CD14-positive monocyte (primary cell): ENCODE measurements at regions not wholly inside any gene's neighbourhood (a gene's known extent, or its start where the extent isn't known, plus 50 kb on each side); places are given as distances from the start of the nearest gene placed in this dataset.
A peak's percentile ranks its signal among the peaks of the same experiment; 100 is the strongest.

Source experiments
- DNase-seq, 3 donors: peaks; one replicate each; pipeline ENCODE4 v3.0.0-alpha.2; 2011 to 2022
- H2AFZ ChIP-seq: 2 replicates; pipeline ENCODE4 v1.6.0; 2012; ENCODE audit warnings: mild to moderate bottlenecking, low read depth, low read length, inconsistent platforms; ENCODE audit not compliant: insufficient read depth, poor library complexity, severe bottlenecking
- H3K27ac ChIP-seq, 2 donors: 1 replicate in 1 of 2; 2 replicates in 1 of 2; pipeline ENCODE4 v1.5.1; 2012 to 2013; ENCODE audit warnings: low read length in 2 of 2, control low read depth in 1 of 2, inconsistent platforms in 1 of 2, low read depth in 1 of 2, mild to moderate bottlenecking in 1 of 2
- H3K27me3 ChIP-seq, 2 donors: one replicate each; pipeline versions ENCODE4 v1.6.0 to v1.6.1; 2011 to 2013; ENCODE audit warnings: low read length in 2 of 2; ENCODE audit not compliant: control insufficient read depth in 2 of 2, insufficient read depth in 2 of 2
- H3K36me3 ChIP-seq, 2 donors: replicated peaks in 1 of 2; 1 replicate in 1 of 2; 2 replicates in 1 of 2; pipeline versions ENCODE4 v1.5.1 to v1.6.1; 2012 to 2013; ENCODE audit warnings: low read length in 2 of 2, control low read depth in 1 of 2, inconsistent platforms in 1 of 2, mild to moderate bottlenecking in 1 of 2; ENCODE audit not compliant: insufficient read depth in 2 of 2, control insufficient read depth in 1 of 2
- H3K4me1 ChIP-seq, 2 donors: 1 replicate in 1 of 2; 2 replicates in 1 of 2; pipeline versions ENCODE4 v1.5.1 to v1.6.1; 2012 to 2013; ENCODE audit warnings: low read length in 2 of 2, control low read depth in 1 of 2, inconsistent platforms in 1 of 2, mild to moderate bottlenecking in 1 of 2, moderate library complexity in 1 of 2; ENCODE audit not compliant: insufficient read depth in 2 of 2, control insufficient read depth in 1 of 2
- H3K4me2 ChIP-seq: replicated peaks from 2 replicates; pipeline ENCODE3; 2012; ENCODE audit warnings: low read length, moderate library complexity, mild to moderate bottlenecking; ENCODE audit not compliant: poor library complexity, severe bottlenecking; ENCODE audit errors: extremely low read depth
- H3K4me3 ChIP-seq, 3 experiments: fragments of 200-600 bp in 1 of 3; sonication (generic) in 1 of 3; replicated peaks in 1 of 3; 1 replicate in 2 of 3; 2 replicates in 1 of 3; pipeline ENCODE4 v1.5.1; 2011 to 2013; ENCODE audit warnings: low read length in 3 of 3, mild to moderate bottlenecking in 3 of 3, control low read depth in 2 of 3, low read depth in 2 of 3, inconsistent platforms in 1 of 3, moderate library complexity in 1 of 3
- H3K79me2 ChIP-seq: 2 replicates; pipeline ENCODE4 v1.6.0; 2012; ENCODE audit warnings: mild to moderate bottlenecking, control low read depth, inconsistent platforms, low read length, moderate library complexity; ENCODE audit not compliant: insufficient read depth
- H3K9ac ChIP-seq: 2 replicates; pipeline ENCODE4 v1.6.0; 2017; ENCODE audit warnings: low read length, mild to moderate bottlenecking; ENCODE audit not compliant: insufficient read depth, poor library complexity, severe bottlenecking
- H3K9me3 ChIP-seq, 2 donors: replicated peaks in 1 of 2; 1 replicate in 1 of 2; 2 replicates in 1 of 2; pipeline versions ENCODE4 v1.5.1 to v1.6.1; 2012 to 2013; ENCODE audit warnings: low read length in 2 of 2, control low read depth in 1 of 2; ENCODE audit not compliant: control insufficient read depth in 1 of 2, insufficient read depth in 1 of 2
- H4K20me1 ChIP-seq: 2 replicates; pipeline ENCODE4 v1.6.0; 2012; ENCODE audit warnings: mild to moderate bottlenecking, low read length, control low read depth, moderate library complexity; ENCODE audit not compliant: insufficient read depth
- H3K27ac Mint-ChIP-seq, 7 donors: one replicate each; pipeline ENCODE4 v1.8.0; 2020; ENCODE audit warnings: mild to moderate bottlenecking in 7 of 7, mixed read lengths in 7 of 7, moderate library complexity in 6 of 7, inconsistent platforms in 2 of 7
- H3K27me3 Mint-ChIP-seq, 3 donors: one replicate each; pipeline ENCODE4 v1.8.0; 2021 to 2022; ENCODE audit warnings: low read depth in 3 of 3, mild to moderate bottlenecking in 3 of 3, mixed read lengths in 3 of 3, moderate library complexity in 3 of 3, inconsistent platforms in 1 of 3
- H3K36me3 Mint-ChIP-seq, 2 donors: one replicate each; pipeline ENCODE4 v1.8.0; 2020; ENCODE audit warnings: mixed read lengths in 2 of 2, inconsistent platforms in 1 of 2, mild to moderate bottlenecking in 1 of 2
- H3K4me1 Mint-ChIP-seq: one replicate; pipeline ENCODE4 v1.8.0; 2020; ENCODE audit warnings: mild to moderate bottlenecking, mixed read lengths
- H3K4me3 Mint-ChIP-seq, 2 donors: one replicate each; pipeline ENCODE4 v1.8.0; 2020; ENCODE audit warnings: mild to moderate bottlenecking in 2 of 2, mixed read lengths in 2 of 2, moderate library complexity in 1 of 2
- H3K9me3 Mint-ChIP-seq, 7 donors: one replicate each; pipeline ENCODE4 v1.8.0; 2020 to 2022; ENCODE audit warnings: mixed read lengths in 7 of 7, mild to moderate bottlenecking in 6 of 7, moderate library complexity in 6 of 7, inconsistent platforms in 2 of 7
- WGBS: methylation state at CpG from one replicate; pipeline ENCODE4 v1.1.5; 2013; ENCODE audit warnings: missing lambda C conversion rate; ENCODE audit not compliant: insufficient coverage; 5-methylcytosine and 5-hydroxymethylcytosine counted together
- intact Hi-C, 2 donors: fragments of 100-400 bp; cut with micrococcal nuclease; formaldehyde crosslinking; loops; one replicate each; pipeline versions ENCODE4 v1.15.0 to v1.15.1; 2023
- TF ChIP-seq, protein P1 (sequence below): fragments of 200-600 bp; IDR thresholded peaks from one replicate; pipeline ENCODE4 v1.8.0; 2022; ENCODE audit warnings: antibody characterized with exemption, mild to moderate bottlenecking

GRCh38 chr2:111678651-111679050 lies 205.3 kb downstream of the ANAPC1 start:
- Histone ChIP-seq H3K79me2 (no peaks in the 10 kb centered on the region), H3K4me1 (peaks cover 43 to 54% of the 10 kb centered on the region in 2 donors), H3K27me3 (no peaks in the 10 kb centered on the region), H3K4me3 (peak overlapping the region in 1 of 3 experiments; percentile 25), H3K4me2 (peak overlapping the region; percentile 4), H3K9me3 (no peaks in the 10 kb centered on the region), H3K36me3 (no peaks in the 10 kb centered on the region), H3K27ac (peak overlapping the region; percentile 55 to 77), H4K20me1 (no peaks in the 10 kb centered on the region), H2AFZ (no peak overlapping the region), H3K9ac (no peak overlapping the region)
- H3K4me3 Mint-ChIP-seq = peak overlapping the region in 1 of 2 donors; percentile 53
- intact Hi-C loops = loop anchor here in 1 of 2 donors (2.0 kb wide), 1 partner anchor 20 kb away; no protein-coding TSS in a partner anchor
- DNase-seq = peak in 2 of 3 donors; percentile 27 to 64
- H3K9me3 Mint-ChIP-seq = peaks cover 0 to 3% (median 0%) of the 10 kb centered on the region in 7 donors
- peaks cover 0 to 2% of the 10 kb centered on the region in 2 donors for H3K36me3 Mint-ChIP-seq
- 25% methylated on average over 2 of the region's 5 CpGs for WGBS
- TF ChIP-seq, protein P1, sequence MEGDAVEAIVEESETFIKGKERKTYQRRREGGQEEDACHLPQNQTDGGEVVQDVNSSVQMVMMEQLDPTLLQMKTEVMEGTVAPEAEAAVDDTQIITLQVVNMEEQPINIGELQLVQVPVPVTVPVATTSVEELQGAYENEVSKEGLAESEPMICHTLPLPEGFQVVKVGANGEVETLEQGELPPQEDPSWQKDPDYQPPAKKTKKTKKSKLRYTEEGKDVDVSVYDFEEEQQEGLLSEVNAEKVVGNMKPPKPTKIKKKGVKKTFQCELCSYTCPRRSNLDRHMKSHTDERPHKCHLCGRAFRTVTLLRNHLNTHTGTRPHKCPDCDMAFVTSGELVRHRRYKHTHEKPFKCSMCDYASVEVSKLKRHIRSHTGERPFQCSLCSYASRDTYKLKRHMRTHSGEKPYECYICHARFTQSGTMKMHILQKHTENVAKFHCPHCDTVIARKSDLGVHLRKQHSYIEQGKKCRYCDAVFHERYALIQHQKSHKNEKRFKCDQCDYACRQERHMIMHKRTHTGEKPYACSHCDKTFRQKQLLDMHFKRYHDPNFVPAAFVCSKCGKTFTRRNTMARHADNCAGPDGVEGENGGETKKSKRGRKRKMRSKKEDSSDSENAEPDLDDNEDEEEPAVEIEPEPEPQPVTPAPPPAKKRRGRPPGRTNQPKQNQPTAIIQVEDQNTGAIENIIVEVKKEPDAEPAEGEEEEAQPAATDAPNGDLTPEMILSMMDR = no peak
- H3K27ac Mint-ChIP-seq = peak overlapping the region; percentile 87 to 97 (median 95)
- peaks cover 0 to 3% (median 0%) of the 10 kb centered on the region in 3 donors for H3K27me3 Mint-ChIP-seq
- peaks cover 50% of the 10 kb centered on the region for H3K4me1 Mint-ChIP-seq

DNA sequence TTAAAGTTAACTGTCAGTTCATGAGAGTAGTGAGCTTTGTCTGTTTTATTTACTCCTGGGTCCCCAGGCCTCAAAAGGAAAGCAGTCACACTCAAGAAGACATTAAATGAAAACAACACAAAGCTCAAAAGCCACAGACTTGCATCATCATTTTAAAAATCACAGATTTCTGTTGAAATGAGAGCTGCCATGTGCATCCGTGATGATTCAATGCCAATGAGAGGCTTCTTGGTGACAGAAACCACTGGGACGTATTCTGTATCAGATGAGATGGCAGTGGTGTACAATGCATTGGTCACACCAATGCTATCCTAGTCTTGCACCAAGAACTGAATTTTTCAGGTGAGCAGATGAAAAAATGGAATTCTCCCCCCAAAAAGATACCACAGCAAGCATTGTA lies 204.8 kb downstream of the ANAPC1 start:
- Histone ChIP-seq H3K9me3 (no peaks in the 10 kb centered on the region), H3K27me3 (no peaks in the 10 kb centered on the region), H3K9ac (no peak overlapping the region), H2AFZ (no peak overlapping the region), H3K27ac (peak overlapping the region; percentile 55 to 77), H3K4me2 (peak overlapping the region; percentile 4), H3K4me1 (peaks cover 43 to 54% of the 10 kb centered on the region in 2 donors), H3K36me3 (no peaks in the 10 kb centered on the region), H3K79me2 (no peaks in the 10 kb centered on the region), H3K4me3 (peak overlapping the region in 1 of 3 experiments; percentile 25), H4K20me1 (no peaks in the 10 kb centered on the region)
- Mint-ChIP-seq H3K4me1 (peaks cover 50% of the 10 kb centered on the region), H3K4me3 (peak overlapping the region in 1 of 2 donors; percentile 53), H3K27ac (peak overlapping the region; percentile 87 to 97 (median 95)), H3K27me3 (peaks cover 0 to 3% (median 0%) of the 10 kb centered on the region in 3 donors), H3K36me3 (peaks cover 0 to 2% of the 10 kb centered on the region in 2 donors), H3K9me3 (peaks cover 0 to 3% (median 0%) of the 10 kb centered on the region in 7 donors)
- intact Hi-C loops = loop anchor here in 1 of 2 donors (2.0 kb wide), 1 partner anchor 20 kb away; no protein-coding TSS in a partner anchor
- DNase-seq = peak; percentile 85 to 89 (median 89)
- 0% methylated on average over 2 of the region's 2 CpGs for WGBS
- TF ChIP-seq, protein P1 = no peak
